ENCODE measurements at regions not wholly inside any gene's neighbourhood (a gene's known extent, or its start where the extent isn't known, plus 50 kb on each side); places are given as distances from the start of the nearest gene placed in this dataset.
A peak's percentile ranks its signal among the peaks of the same experiment; 100 is the strongest.

- no peak for DNase-seq
Observed at GRCh38 chr12:81022531-81022930, 55.3 kb upstream of the ACSS3 start.

DNA sequence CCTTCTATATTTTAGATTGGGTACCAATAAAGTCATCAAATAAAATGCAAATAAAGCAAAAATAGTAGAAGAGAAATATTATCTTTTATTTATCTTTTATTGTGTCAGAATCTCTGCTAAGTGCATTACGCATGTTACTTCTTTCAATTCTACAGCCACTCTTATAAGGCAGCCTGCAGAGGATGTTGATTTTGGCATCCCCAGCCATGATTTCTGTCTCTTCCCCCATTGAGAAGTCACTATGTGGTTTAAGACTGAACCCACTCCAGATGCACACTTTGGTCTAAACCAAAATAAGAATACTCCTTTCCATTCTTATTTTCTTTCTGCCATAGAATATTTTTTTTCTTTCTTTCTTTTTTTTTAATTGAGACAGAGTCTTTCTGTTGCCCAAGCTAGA is 56.0 kb upstream of the ACSS3 start:
- DNase-seq, result no peak

DNA sequence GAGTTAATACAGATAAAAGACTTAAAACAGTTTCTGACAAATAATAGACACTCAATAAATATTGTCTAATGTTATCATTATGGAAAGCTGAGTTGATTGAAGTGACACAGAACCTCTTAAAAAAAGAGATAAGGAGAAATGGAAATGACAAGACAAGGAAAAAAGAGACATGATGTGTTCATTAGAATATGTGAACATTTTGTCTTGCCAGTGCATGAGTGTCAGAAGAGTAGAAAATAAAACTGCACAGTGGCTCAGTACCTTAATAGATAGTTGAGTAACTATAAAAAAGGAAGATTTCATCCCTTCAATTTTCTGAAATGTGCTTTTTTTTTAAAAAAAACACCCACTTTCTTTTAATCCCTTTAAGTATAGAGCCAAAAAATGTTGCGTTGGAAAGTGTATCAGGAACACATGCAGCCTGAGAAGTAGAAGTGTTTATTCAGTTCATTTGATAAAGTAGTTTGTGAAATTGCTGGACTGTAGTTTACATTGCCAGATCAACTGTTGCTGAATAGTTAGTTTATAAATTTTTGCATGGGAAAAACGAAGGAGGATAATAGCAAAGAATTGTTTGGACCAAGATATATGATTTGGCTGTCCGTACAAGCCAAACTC is 56.6 kb upstream of the ACSS3 start:
- DNase-seq, result no peak

DNA sequence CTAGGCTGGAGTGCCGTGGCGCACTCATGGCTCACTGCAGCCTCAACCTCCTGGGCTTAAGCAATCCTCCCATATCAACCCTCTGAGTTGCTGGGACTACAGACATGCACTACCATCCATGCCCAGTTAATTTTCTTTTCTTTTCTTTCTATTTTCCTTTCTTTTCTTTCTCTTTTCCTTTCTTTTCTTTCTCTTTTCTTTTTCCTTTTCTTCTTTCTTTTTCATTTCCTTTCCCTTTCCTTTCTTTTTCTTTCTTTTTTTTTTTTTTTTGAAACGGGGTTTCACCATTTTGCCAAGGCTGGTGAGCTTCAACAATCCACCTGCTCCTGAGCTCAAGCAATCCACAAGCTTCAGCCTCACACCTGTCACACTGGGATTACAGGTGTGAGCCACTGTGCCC is 60.1 kb upstream of the ACSS3 start:
- no peak for DNase-seq

GRCh38 chr12:81015510-81015909 is 62.4 kb upstream of the ACSS3 start:
- no peak for DNase-seq

DNA sequence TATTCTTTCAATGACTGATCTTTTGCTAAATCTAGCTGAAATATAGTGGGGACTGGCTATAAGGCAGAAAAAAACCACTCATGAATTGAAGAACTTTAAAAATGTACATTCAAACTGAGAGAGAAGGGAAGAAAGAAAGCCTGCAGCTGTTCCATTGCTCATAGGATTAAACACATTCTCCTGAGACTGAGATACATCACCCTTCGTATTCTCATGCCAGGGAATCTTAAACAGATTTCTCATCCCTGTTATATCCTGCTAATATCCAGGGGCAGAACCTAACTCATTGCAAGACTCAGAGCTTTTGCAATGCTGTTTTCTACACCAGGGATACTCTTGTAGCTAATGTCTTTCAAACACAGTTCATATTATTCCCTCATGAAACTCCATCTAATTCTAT is 67.2 kb upstream of the ACSS3 start:
- DNase-seq, result peak; percentile 74

DNA sequence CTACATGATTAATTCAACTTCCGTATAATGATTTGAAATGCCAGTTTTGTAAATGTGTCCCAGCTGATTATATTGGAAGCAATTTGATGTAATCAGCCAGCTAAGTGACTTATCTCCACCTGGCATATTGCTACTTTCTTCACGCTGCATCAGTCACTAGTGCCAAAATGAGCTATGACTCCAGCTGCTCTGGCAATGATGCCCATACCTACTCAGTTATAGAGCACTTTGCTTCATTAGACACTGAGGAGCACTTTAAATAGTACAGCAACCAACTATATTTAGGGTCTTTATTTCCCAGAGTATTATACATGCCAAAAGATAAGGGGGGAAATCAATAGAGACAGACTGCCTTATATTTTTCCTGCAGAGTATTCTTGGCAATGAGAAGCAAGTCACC is 67.9 kb upstream of the LIN7A start:
- peak; percentile 59 for DNase-seq

- no peak for DNase-seq
Observed at GRCh38 chr12:81000831-81001230, 63.1 kb upstream of the LIN7A start.

GRCh38 chr12:80988986-80989385 is 51.3 kb upstream of the LIN7A start:
- no peak for DNase-seq
